RWPE2 (cell line): ENCODE measurements at regions not wholly inside any gene's neighbourhood (a gene's known extent, or its start where the extent isn't known, plus 50 kb on each side); places are given as distances from the start of the nearest gene placed in this dataset.

Experiments
- ATAC-seq: fragments of 200-7000 bp; cut with Tn5 transposase; 3 replicates; pipeline ENCODE4 v1.9.1; 2021; ENCODE audit warnings: low read depth
- DNase-seq: peaks from one replicate; pipeline ENCODE4 v3.0.0-alpha.2; 2020; ENCODE audit warnings: low spot score
- H3K27ac ChIP-seq: fragments of 450-650 bp; 2 replicates; pipeline ENCODE4 v1.5.1; 2017; ENCODE audit warnings: mild to moderate bottlenecking; ENCODE audit not compliant: poor library complexity, severe bottlenecking
- H3K27me3 ChIP-seq: fragments of 250-450 bp; sonication (Bioruptor Pico); 2 replicates; pipeline ENCODE4 v1.5.1; 2021; ENCODE audit warnings: mild to moderate bottlenecking, moderate library complexity; ENCODE audit not compliant: insufficient read depth, poor library complexity, severe bottlenecking
- H3K36me3 ChIP-seq: fragments of 250-450 bp; sonication (Bioruptor Pico); 2 replicates; pipeline ENCODE4 v1.5.1; 2020; ENCODE audit warnings: low read depth, mild to moderate bottlenecking, moderate library complexity
- H3K4me1 ChIP-seq: fragments of 250-450 bp; sonication (Bioruptor Pico); 2 replicates; pipeline ENCODE4 v1.5.1; 2021; ENCODE audit warnings: mild to moderate bottlenecking, moderate library complexity; ENCODE audit not compliant: insufficient read depth, poor library complexity, severe bottlenecking
- H3K4me3 ChIP-seq: fragments of 250-450 bp; sonication (Bioruptor Pico); 2 replicates; pipeline ENCODE4 v1.5.1; 2021; ENCODE audit warnings: mild to moderate bottlenecking, moderate library complexity; ENCODE audit not compliant: severe bottlenecking
- H3K9me3 ChIP-seq: fragments of 250-450 bp; sonication (Bioruptor Pico); 2 replicates; pipeline ENCODE4 v1.5.1; 2021; ENCODE audit warnings: mild to moderate bottlenecking, moderate library complexity; ENCODE audit not compliant: severe bottlenecking
- TF ChIP-seq, protein P1 (sequence below): fragments of 450-650 bp; IDR thresholded peaks from one replicate; pipeline ENCODE4 v1.5.1; 2017; ENCODE audit warnings: mild to moderate bottlenecking, moderate library complexity; ENCODE audit not compliant: poor library complexity, severe bottlenecking

DNA sequence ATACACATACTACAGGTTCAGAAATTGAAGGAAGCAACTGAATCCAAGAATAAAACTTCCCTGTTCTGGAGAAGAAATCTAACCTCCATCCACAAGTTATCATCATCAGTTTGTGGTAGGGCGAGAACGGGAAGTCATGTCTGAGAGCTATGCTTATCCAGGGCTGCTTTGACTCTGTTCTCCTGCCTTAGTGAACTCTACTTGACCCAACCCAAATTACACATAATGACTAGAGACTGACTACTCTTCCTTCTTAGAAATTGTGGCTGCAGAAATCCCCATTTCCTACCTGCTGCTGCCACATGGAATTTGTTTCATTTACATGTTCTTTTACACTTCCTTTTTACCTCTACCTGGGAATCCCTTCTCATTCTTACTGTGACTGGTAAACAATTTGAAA, 1102.6 kb upstream of the PIK3C3 start:
- Histone ChIP-seq H3K27me3 (no peaks in the 10 kb centered on the region), H3K4me1 (peaks cover 24% of the 10 kb centered on the region), H3K36me3 (no peaks in the 10 kb centered on the region), H3K9me3 (no peaks in the 10 kb centered on the region), H3K27ac (no peak overlapping the region), H3K4me3 (no peak overlapping the region)
- TF ChIP-seq, protein P1, sequence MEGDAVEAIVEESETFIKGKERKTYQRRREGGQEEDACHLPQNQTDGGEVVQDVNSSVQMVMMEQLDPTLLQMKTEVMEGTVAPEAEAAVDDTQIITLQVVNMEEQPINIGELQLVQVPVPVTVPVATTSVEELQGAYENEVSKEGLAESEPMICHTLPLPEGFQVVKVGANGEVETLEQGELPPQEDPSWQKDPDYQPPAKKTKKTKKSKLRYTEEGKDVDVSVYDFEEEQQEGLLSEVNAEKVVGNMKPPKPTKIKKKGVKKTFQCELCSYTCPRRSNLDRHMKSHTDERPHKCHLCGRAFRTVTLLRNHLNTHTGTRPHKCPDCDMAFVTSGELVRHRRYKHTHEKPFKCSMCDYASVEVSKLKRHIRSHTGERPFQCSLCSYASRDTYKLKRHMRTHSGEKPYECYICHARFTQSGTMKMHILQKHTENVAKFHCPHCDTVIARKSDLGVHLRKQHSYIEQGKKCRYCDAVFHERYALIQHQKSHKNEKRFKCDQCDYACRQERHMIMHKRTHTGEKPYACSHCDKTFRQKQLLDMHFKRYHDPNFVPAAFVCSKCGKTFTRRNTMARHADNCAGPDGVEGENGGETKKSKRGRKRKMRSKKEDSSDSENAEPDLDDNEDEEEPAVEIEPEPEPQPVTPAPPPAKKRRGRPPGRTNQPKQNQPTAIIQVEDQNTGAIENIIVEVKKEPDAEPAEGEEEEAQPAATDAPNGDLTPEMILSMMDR: no peak
- DNase-seq: no peak
- no peak for ATAC-seq

DNA sequence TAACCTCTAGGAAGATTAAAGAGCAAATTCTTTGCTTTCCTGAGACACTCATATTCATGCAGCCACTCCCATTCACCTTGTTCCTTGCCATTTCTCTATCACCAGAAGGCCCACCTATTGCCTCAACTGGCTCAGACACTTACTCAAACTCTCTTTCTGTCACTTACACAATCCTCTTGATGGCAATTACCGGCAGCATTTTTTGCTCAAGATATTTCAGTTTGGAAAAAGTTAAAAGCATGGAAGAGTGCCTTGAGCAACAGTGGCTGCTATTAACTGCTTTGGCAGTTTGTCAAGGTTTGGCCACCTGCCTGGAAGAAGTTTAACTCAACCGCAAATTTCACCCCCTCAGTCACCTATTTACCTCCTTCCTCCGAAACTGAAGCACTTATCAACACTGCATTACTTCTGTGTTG, 1104.0 kb upstream of the PIK3C3 start:
- TF ChIP-seq, protein P1: no peak
- no peak overlapping the region for H3K4me3 ChIP-seq
- H3K4me1 ChIP-seq: peaks cover 24% of the 10 kb centered on the region
- ATAC-seq (peak; percentile 80), DNase-seq (no peak)
- no peaks in the 10 kb centered on the region for H3K9me3 ChIP-seq
- peak overlapping the region; percentile 40 for H3K27ac ChIP-seq
- H3K36me3 ChIP-seq: no peaks in the 10 kb centered on the region
- H3K27me3 ChIP-seq: no peaks in the 10 kb centered on the region

DNA sequence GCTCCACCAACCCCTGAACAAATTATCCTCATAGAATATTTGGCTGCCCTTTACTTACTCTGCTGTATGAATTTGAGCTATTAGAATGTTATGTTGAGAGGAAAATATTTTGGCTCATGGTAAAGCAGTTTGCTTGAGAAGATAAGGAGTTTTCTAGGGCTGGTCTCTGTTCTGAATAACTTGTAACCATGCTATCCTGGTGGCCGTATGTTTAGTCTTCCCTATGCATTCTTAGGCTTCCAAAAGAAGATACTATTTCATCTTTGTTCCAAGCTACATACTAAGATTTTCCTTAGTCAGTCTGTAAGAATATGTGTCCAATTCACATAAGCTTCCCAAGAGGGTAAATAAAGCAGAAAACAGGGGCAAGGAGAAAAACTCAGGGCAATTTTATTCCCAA, 1105.1 kb upstream of the PIK3C3 start:
- no peak overlapping the region for H3K27ac ChIP-seq
- TF ChIP-seq, protein P1: no peak
- no peak for ATAC-seq
- H3K9me3 ChIP-seq: no peaks in the 10 kb centered on the region
- DNase-seq: no peak
- no peak overlapping the region for H3K4me3 ChIP-seq
- H3K27me3 ChIP-seq: no peaks in the 10 kb centered on the region
- H3K36me3 ChIP-seq: no peaks in the 10 kb centered on the region
- H3K4me1 ChIP-seq: peaks cover 24% of the 10 kb centered on the region

DNA sequence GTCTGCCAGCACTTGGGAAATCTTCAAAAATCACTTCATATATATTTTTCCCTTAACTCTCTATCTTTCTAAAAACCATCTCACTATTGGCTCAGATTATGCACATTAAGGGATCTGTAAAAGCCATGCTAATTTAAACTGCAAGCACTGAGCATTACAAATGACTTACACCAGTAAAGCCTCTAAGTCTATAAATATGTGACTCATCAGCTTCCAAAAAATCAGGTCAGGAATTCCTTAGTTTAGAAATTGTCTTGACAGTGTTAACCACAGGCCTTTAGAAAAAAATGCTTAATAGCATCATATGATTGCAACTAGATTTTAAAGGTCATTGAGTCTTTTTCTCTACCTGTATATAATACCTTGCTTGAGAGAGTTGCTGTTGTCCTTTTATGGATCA, 1113.6 kb upstream of the PIK3C3 start:
- Histone ChIP-seq H3K27ac (no peak overlapping the region), H3K9me3 (no peaks in the 10 kb centered on the region), H3K4me3 (no peak overlapping the region), H3K4me1 (peaks cover 5% of the 10 kb centered on the region), H3K27me3 (no peaks in the 10 kb centered on the region), H3K36me3 (no peaks in the 10 kb centered on the region)
- ATAC-seq (peak; percentile 95), DNase-seq (no peak)
- TF ChIP-seq, protein P1: no peak

DNA sequence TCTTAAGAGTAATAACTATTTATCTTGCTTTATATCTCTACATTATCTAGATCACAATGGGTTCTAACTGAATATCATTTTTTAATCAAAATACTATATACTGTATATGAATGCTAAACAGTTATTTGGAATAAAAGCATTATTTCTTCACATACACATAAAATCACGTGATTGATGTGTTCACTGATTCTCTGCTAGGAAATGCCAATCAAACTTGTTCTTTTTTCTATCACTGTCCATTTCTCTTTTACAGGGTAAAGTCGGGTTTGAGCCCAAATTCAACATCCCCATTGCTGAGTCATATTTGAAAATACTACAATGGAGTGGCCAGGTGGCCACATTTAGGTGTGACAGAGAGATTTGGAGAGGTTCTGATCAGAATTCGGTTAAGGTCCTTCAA, 1114.0 kb upstream of the PIK3C3 start:
- DNase-seq (no peak), ATAC-seq (no peak)
- Histone ChIP-seq H3K4me1 (peaks cover 5% of the 10 kb centered on the region), H3K27ac (no peak overlapping the region), H3K36me3 (no peaks in the 10 kb centered on the region), H3K9me3 (no peaks in the 10 kb centered on the region), H3K27me3 (no peaks in the 10 kb centered on the region), H3K4me3 (no peak overlapping the region)
- TF ChIP-seq, protein P1: no peak
